ENCODE measurements at regions not wholly inside any gene's neighbourhood (a gene's known extent, or its start where the extent isn't known, plus 50 kb on each side); places are given as distances from the start of the nearest gene placed in this dataset.

GRCh38 chr6:22627644-22628043 is 58.3 kb downstream of the HDGFL1 start:
- TF ChIP-seq CTCF (IDR thresholded peaks at IDR 0.05) (no peak), POLR2A (IDR thresholded peaks at IDR 0.05) (no peak)
